Heart left ventricle (tissue), 16 donors: ENCODE measurements at regions not wholly inside any gene's neighbourhood (a gene's known extent, or its start where the extent isn't known, plus 50 kb on each side); places are given as distances from the start of the nearest gene placed in this dataset.

Experiments used
- ATAC-seq, 4 donors: fragments of 200-7000 bp; cut with Tn5 transposase; one replicate each; pipeline ENCODE4 v1.9.1; 2020 to 2022; ENCODE audit warnings: moderate library complexity in 4 of 4, mild to moderate bottlenecking in 3 of 4, moderate number of reproducible peaks in 1 of 4
- DNase-seq, 5 donors: peaks; one replicate each; pipeline ENCODE4 v3.0.0-alpha.2; 2020
- H3K27ac ChIP-seq, 12 donors: fragments of 200-600 bp; sonication (generic) in 4 of 12; one replicate each; pipeline versions ENCODE4 v1.5.0 to v1.8.0; 2016 to 2022; ENCODE audit warnings: mild to moderate bottlenecking in 2 of 12
- H3K27me3 ChIP-seq, 9 donors: fragments of 200-600 bp; sonication (generic) in 2 of 9; one replicate each; pipeline versions ENCODE4 v1.5.1 to v1.8.0; 2016 to 2022; ENCODE audit warnings: mild to moderate bottlenecking in 3 of 9
- H3K36me3 ChIP-seq, 9 donors: fragments of 200-600 bp; sonication (generic) in 2 of 9; one replicate each; pipeline versions ENCODE4 v1.5.0 to v1.8.0; 2018 to 2022; ENCODE audit warnings: mild to moderate bottlenecking in 2 of 9
- H3K4me1 ChIP-seq, 12 donors: fragments of 200-600 bp; sonication (generic) in 4 of 12; one replicate each; pipeline versions ENCODE4 v1.5.0 to v1.8.0; 2016 to 2022; ENCODE audit warnings: mild to moderate bottlenecking in 3 of 12
- H3K4me3 ChIP-seq, 12 donors: fragments of 200-600 bp; sonication (generic) in 4 of 12; one replicate each; pipeline versions ENCODE4 v1.5.0 to v1.8.0; 2017 to 2022; ENCODE audit warnings: mild to moderate bottlenecking in 9 of 12, moderate library complexity in 4 of 12
- H3K9me3 ChIP-seq, 12 donors: fragments of 200-600 bp; sonication (generic) in 4 of 12; one replicate each; pipeline versions ENCODE4 v1.5.0 to v1.8.0; 2016 to 2022; ENCODE audit warnings: mild to moderate bottlenecking in 1 of 12
- CTCF ChIP-seq, 12 donors: fragments of 200-600 bp; sonication (generic) in 4 of 12; IDR thresholded peaks; one replicate each; pipeline versions ENCODE4 v1.5.0 to v1.8.0; 2018 to 2022; ENCODE audit warnings: antibody characterized with exemption in 12 of 12, mild to moderate bottlenecking in 5 of 12
- POLR2A ChIP-seq, 2 donors: fragments of 450-650 bp; IDR thresholded peaks; one replicate each; pipeline ENCODE4 v1.6.1; 2017; ENCODE audit warnings: antibody characterized with exemption in 2 of 2, mild to moderate bottlenecking in 2 of 2, moderate library complexity in 2 of 2
- WGBS, 4 donors: extraction: QIAGEN DNeasy Blood & Tissue Kit in 2 of 4; methylation state at CpG; one replicate each; pipeline versions ENCODE4 v1.1.5 to v1.1.7; 2013 to 2018; 5-methylcytosine and 5-hydroxymethylcytosine counted together
- intact Hi-C, 10 donors: fragments of 100-400 bp; cut with DNase I; formaldehyde crosslinking; loops; one replicate each; pipeline versions ENCODE4 v1.11.1 to v1.14.2; 2022
- donor health status: ischemic (EF 13 %, LVEDD 7.1; RV severe dilation, severe dysfunction).
- donor health status: healthy with polysubstance abuse.
- donor health status: DM: no; HTN: yes; CAD: no.
- donor health status: DM: no; HTN: no; CAD: no.
- donor health status: ischemic (EF 25% LVEDD 6.9; RV normal size, moderate dysfunction).
- donor health status: ischemic (EF 25% LVEDD 5.7; RV mildly dilated, moderate dysfunction).
- donor health status: healthy.
- donor health status: DM: yes; HTN: yes; CAD: no.
- donor health status: ischemic (EF 35%, LVEDD 5.7; RV mildly dilated, moderate dysfunction).
- donor health status: nonischemic (EF 11% LVEDD 7.7; RV severe dilation, severe dysfunction).
- donor health status: DM: yes; HTN: yes; CAD: no.
- donor health status: PGD.
- donor health status: ischemic (EF 29% LVEDD 5.4; RV normal size, mild dysfunction).
- donor health status: nonischemic (EF 23%, LVEDD 6.1; RV moderate dilation, normal function).

- Histone ChIP-seq H3K9me3 (no peaks in the 10 kb centered on the region), H3K27ac (no peak overlapping the region), H3K4me3 (no peak overlapping the region), H3K27me3 (no peaks in the 10 kb centered on the region), H3K36me3 (no peaks in the 10 kb centered on the region), H3K4me1 (no peaks in the 10 kb centered on the region)
- intact Hi-C loops, result no loop called here
- DNase-seq (no peak), ATAC-seq (no peak)
- TF ChIP-seq POLR2A (IDR thresholded peaks at IDR 0.05) (no peak), CTCF (IDR thresholded peaks at IDR 0.05) (no peak)
- WGBS, 4 donors, result 69 to 82% (median 78%) methylated on average over 1 of the region's 1 CpG
Measured at GRCh38 chr2:139526781-139527180, 746.6 kb upstream of the NXPH2 start.

GRCh38 chr2:139518321-139518720 is 738.1 kb upstream of the NXPH2 start:
- no peak overlapping the region for H3K4me3 ChIP-seq
- intact Hi-C loops, result no loop called here

GRCh38 chr2:139514951-139515350 is 734.8 kb upstream of the NXPH2 start:
- ATAC-seq (no peak), DNase-seq (no peak)
- H3K4me1 ChIP-seq, result no peaks in the 10 kb centered on the region
- intact Hi-C loops, result no loop called here
- WGBS, 4 donors, result 59 to 70% (median 68%) methylated on average over 5 of the region's 5 CpGs
- H3K27me3 ChIP-seq, result no peaks in the 10 kb centered on the region
- H3K9me3 ChIP-seq, result peaks cover 0 to 3% (median 0%) of the 10 kb centered on the region in 12 donors
- no peaks in the 10 kb centered on the region for H3K36me3 ChIP-seq
- no peak overlapping the region for H3K27ac ChIP-seq
- H3K4me3 ChIP-seq, result no peak overlapping the region
- no peak for TF ChIP-seq POLR2A (IDR thresholded peaks at IDR 0.05)
- no peak for TF ChIP-seq CTCF (IDR thresholded peaks at IDR 0.05)

More at GRCh38 chr2:139518321-139518720, 738.1 kb upstream of the NXPH2 start:
- no peak for TF ChIP-seq POLR2A (IDR thresholded peaks at IDR 0.05)
- no peak for TF ChIP-seq CTCF (IDR thresholded peaks at IDR 0.05)
- Histone ChIP-seq H3K27me3 (no peaks in the 10 kb centered on the region), H3K36me3 (no peaks in the 10 kb centered on the region), H3K9me3 (peaks cover 0 to 3% (median 0%) of the 10 kb centered on the region in 12 donors), H3K27ac (no peak overlapping the region), H3K4me1 (no peaks in the 10 kb centered on the region)
- WGBS, 4 donors, result 84 to 89% (median 87%) methylated on average over 5 of the region's 5 CpGs
- ATAC-seq (no peak), DNase-seq (no peak)

GRCh38 chr2:139495851-139496250 is 715.7 kb upstream of the NXPH2 start:
- ATAC-seq (no peak), DNase-seq (no peak)

More at GRCh38 chr2:139495851-139496250, 715.7 kb upstream of the NXPH2 start:
- Histone ChIP-seq H3K27ac (no peak overlapping the region), H3K9me3 (peaks cover 0 to 34% (median 8%) of the 10 kb centered on the region in 12 donors), H3K36me3 (no peaks in the 10 kb centered on the region), H3K27me3 (no peaks in the 10 kb centered on the region), H3K4me1 (no peaks in the 10 kb centered on the region), H3K4me3 (no peak overlapping the region)
- TF ChIP-seq POLR2A (IDR thresholded peaks at IDR 0.05) (no peak), CTCF (IDR thresholded peaks at IDR 0.05) (no peak)
- 59 to 76% (median 69%) methylated on average over 3 of the region's 3 CpGs for WGBS, 4 donors
- intact Hi-C loops, result no loop called here
